Loucy (cell line): ENCODE measurements at regions not wholly inside any gene's neighbourhood (a gene's known extent, or its start where the extent isn't known, plus 50 kb on each side); places are given as distances from the start of the nearest gene placed in this dataset.

Experiments
- EZH2phosphoT487 ChIP-seq: fragments of 200-600 bp; IDR thresholded peaks from 2 replicates; pipeline ENCODE4 v1.6.1; 2018; ENCODE audit warnings: antibody characterized with exemption, mild to moderate bottlenecking, moderate library complexity, borderline replicate concordance
- TF ChIP-seq, protein P1 (sequence below): fragments of 200-600 bp; sonication (generic); conservative IDR thresholded peaks from 2 replicates; pipeline ENCODE4 v1.5.1; 2014; ENCODE audit warnings: mild to moderate bottlenecking, antibody characterized with exemption, low read length

DNA sequence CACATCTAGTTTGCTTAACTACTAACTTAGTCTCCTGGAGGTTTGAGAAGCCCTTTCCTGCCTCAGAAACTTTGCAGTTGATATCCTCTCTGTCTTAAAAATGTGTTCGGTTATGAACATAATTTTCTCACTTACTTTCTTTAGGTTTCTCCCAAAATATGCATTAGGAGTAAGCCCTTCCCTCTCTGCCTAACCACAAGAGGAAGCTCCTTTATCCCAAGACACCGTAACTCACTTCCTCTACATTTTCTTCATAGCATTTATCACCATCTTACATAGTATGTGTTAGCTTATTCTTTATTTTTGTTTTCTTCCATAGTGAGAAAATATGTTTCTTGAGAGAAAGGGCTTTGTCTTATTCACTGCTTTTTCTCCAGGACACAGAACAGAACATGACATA is 952.5 kb upstream of the ATXN8OS start:
- TF ChIP-seq, protein P1, sequence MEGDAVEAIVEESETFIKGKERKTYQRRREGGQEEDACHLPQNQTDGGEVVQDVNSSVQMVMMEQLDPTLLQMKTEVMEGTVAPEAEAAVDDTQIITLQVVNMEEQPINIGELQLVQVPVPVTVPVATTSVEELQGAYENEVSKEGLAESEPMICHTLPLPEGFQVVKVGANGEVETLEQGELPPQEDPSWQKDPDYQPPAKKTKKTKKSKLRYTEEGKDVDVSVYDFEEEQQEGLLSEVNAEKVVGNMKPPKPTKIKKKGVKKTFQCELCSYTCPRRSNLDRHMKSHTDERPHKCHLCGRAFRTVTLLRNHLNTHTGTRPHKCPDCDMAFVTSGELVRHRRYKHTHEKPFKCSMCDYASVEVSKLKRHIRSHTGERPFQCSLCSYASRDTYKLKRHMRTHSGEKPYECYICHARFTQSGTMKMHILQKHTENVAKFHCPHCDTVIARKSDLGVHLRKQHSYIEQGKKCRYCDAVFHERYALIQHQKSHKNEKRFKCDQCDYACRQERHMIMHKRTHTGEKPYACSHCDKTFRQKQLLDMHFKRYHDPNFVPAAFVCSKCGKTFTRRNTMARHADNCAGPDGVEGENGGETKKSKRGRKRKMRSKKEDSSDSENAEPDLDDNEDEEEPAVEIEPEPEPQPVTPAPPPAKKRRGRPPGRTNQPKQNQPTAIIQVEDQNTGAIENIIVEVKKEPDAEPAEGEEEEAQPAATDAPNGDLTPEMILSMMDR: no peak
- TF ChIP-seq EZH2phosphoT487: no peak
